ENCODE measurements at regions not wholly inside any gene's neighbourhood (a gene's known extent, or its start where the extent isn't known, plus 50 kb on each side); places are given as distances from the start of the nearest gene placed in this dataset.

GRCh38 chr2:217027414-217027813 lies 167.6 kb upstream of the TNP1 start:
- in situ Hi-C loops (cut with MboI; ENCODE audit: low pct_unique_long_range_greater_than_20kb, low sequenced_read_pairs), result no loop called here
- no peak for DNase-seq

- no peak for DNase-seq
- in situ Hi-C loops (cut with MboI; ENCODE audit: low pct_unique_long_range_greater_than_20kb, low sequenced_read_pairs), result no loop called here
Measured at GRCh38 chr2:217026569-217026968, 166.7 kb upstream of the TNP1 start.

- DNase-seq, result no peak
- in situ Hi-C loops (cut with MboI; ENCODE audit: low pct_unique_long_range_greater_than_20kb, low sequenced_read_pairs), result no loop called here
Measured at GRCh38 chr2:217026161-217026560, 166.3 kb upstream of the TNP1 start.

GRCh38 chr2:217023611-217024010 lies 163.7 kb upstream of the TNP1 start:
- DNase-seq, result no peak
- in situ Hi-C loops (cut with MboI; ENCODE audit: low pct_unique_long_range_greater_than_20kb, low sequenced_read_pairs), result no loop called here

- no peak for DNase-seq
- in situ Hi-C loops (cut with MboI; ENCODE audit: low pct_unique_long_range_greater_than_20kb, low sequenced_read_pairs), result no loop called here
Measured at GRCh38 chr2:217017456-217018252, 157.8 kb upstream of the TNP1 start.

- DNase-seq, result no peak
- in situ Hi-C loops (cut with MboI; ENCODE audit: low pct_unique_long_range_greater_than_20kb, low sequenced_read_pairs), result no loop called here
Measured at GRCh38 chr2:217016796-217017419, 157.0 kb upstream of the TNP1 start.

- in situ Hi-C loops (cut with MboI; ENCODE audit: low pct_unique_long_range_greater_than_20kb, low sequenced_read_pairs), result no loop called here
- no peak for DNase-seq
Measured at GRCh38 chr2:217014328-217015105, 154.7 kb upstream of the TNP1 start.

GRCh38 chr2:217013926-217014325 lies 154.1 kb upstream of the TNP1 start:
- in situ Hi-C loops (cut with MboI; ENCODE audit: low pct_unique_long_range_greater_than_20kb, low sequenced_read_pairs), result no loop called here
- no peak for DNase-seq

- no peak for DNase-seq
- in situ Hi-C loops (cut with MboI; ENCODE audit: low pct_unique_long_range_greater_than_20kb, low sequenced_read_pairs), result no loop called here
Measured at GRCh38 chr2:217011576-217011975, 151.7 kb upstream of the TNP1 start.

- in situ Hi-C loops (cut with MboI; ENCODE audit: low pct_unique_long_range_greater_than_20kb, low sequenced_read_pairs), result no loop called here
- DNase-seq, result no peak
Measured at GRCh38 chr2:217010173-217010572, 150.3 kb upstream of the TNP1 start.

GRCh38 chr2:217008794-217009193 lies 148.9 kb upstream of the TNP1 start:
- in situ Hi-C loops (cut with MboI; ENCODE audit: low pct_unique_long_range_greater_than_20kb, low sequenced_read_pairs), result no loop called here
- DNase-seq, result no peak

- no peak for DNase-seq
- in situ Hi-C loops (cut with MboI; ENCODE audit: low pct_unique_long_range_greater_than_20kb, low sequenced_read_pairs), result no loop called here
Measured at GRCh38 chr2:217006217-217006616, 146.4 kb upstream of the TNP1 start.

- in situ Hi-C loops (cut with MboI; ENCODE audit: low pct_unique_long_range_greater_than_20kb, low sequenced_read_pairs), result no loop called here
- no peak for DNase-seq
Measured at GRCh38 chr2:217004656-217005055, 144.8 kb upstream of the TNP1 start.

- DNase-seq, result no peak
- in situ Hi-C loops (cut with MboI; ENCODE audit: low pct_unique_long_range_greater_than_20kb, low sequenced_read_pairs), result no loop called here
Measured at GRCh38 chr2:217001740-217002139, 141.9 kb upstream of the TNP1 start.

GRCh38 chr2:217000406-217000805 lies 140.5 kb upstream of the TNP1 start:
- DNase-seq, result no peak

GRCh38 chr2:216996279-216996845 lies 136.5 kb upstream of the TNP1 start:
- DNase-seq, result no peak
- in situ Hi-C loops (cut with MboI; ENCODE audit: low pct_unique_long_range_greater_than_20kb, low sequenced_read_pairs), result no loop called here

More at GRCh38 chr2:217000406-217000805, 140.5 kb upstream of the TNP1 start:
- in situ Hi-C loops (cut with MboI; ENCODE audit: low pct_unique_long_range_greater_than_20kb, low sequenced_read_pairs), result no loop called here

GRCh38 chr2:216994353-216994854 lies 134.5 kb upstream of the TNP1 start:
- in situ Hi-C loops (cut with MboI; ENCODE audit: low pct_unique_long_range_greater_than_20kb, low sequenced_read_pairs), result no loop called here
- no peak for DNase-seq

- DNase-seq, result no peak
- in situ Hi-C loops (cut with MboI; ENCODE audit: low pct_unique_long_range_greater_than_20kb, low sequenced_read_pairs), result no loop called here
Measured at GRCh38 chr2:216992056-216992675, 132.3 kb upstream of the TNP1 start.

GRCh38 chr2:216991563-216991962 lies 131.7 kb upstream of the TNP1 start:
- DNase-seq, result no peak
- in situ Hi-C loops (cut with MboI; ENCODE audit: low pct_unique_long_range_greater_than_20kb, low sequenced_read_pairs), result no loop called here

All from KBM-7 (cell line).